Right renal cortex interstitium (tissue), 3 donors: ENCODE measurements at regions not wholly inside any gene's neighbourhood (a gene's known extent, or its start where the extent isn't known, plus 50 kb on each side); places are given as distances from the start of the nearest gene placed in this dataset.
A peak's percentile ranks its signal among the peaks of the same experiment; 100 is the strongest.

Experiments used
- DNase-seq, 3 donors: peaks; one replicate each; pipeline ENCODE4 v3.0.0-alpha.2; 2013; ENCODE audit warnings: low read depth in 3 of 3, low spot score in 2 of 3

DNA sequence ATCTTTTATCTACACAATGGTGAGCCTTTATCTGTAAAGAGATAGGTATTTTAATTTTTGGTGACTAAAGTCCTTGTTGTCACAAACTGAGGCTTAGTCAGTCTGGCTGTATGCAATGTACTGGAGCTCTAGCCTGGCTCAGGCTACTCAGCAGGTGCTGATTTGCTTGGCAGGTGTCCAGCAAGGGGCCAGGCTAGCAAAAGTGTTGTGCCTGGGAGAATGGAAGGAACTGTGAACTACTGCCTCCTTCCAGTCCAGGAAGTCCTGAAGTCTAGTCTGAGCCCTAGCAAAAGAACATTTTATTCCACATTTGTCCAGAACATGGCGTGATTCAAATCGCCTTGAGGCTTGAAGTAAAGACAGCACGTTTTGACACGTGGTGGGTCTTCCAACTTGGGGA, 260.5 kb downstream of the CCDC85A start:
- peak in 1 of 3 donors; percentile 29 for DNase-seq

DNA sequence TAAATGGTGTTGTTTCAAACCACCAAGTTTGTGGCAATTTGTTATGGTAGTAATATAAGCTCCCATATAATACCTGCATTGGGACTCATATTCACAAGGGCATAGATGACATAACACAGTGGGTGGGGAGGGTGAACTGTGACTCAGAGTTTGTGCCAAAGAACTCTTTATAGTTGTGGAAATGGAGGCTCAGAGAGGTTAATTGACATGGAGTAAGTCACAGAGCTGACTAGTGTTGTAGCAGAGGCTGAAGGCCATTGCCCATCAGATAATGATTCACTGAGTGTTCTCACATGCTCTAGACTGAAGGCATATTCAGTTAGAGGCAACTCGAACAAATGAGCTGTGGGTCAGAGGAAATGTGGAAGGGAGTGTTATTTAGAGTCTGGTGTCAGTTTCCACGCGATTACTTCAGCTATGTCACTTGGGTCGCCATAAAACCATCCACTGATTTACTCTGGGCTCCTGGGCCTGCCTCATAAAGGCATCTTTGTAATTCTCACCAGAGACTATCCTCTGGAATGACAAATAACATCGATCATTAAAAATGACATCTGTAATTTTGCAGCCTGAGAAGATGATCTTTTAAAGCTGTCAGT, 264.7 kb downstream of the CCDC85A start:
- DNase-seq: peak; percentile 23 to 41 (median 41)

DNA sequence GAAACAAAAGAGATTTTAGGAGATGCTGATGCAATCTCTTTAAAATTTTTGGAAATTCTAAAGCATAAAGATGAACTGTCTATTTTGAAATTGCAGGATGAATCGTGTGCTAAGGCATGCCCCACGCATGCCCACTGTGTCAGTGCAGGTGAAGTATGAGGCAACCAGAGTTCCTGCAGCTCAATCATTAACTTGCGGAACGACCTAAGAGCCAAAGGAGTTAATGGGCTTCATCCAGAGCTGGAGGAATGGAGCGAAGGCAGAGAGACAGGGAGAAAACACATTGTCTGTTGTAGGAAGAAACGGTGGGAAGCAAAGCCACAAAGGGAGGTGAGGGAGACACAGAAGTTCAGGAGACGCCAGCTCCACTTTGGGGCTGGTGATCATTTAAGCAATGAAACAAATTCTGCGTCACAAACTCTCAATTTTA, 265.2 kb downstream of the CCDC85A start:
- DNase-seq: peak; percentile 73 to 82 (median 76)

DNA sequence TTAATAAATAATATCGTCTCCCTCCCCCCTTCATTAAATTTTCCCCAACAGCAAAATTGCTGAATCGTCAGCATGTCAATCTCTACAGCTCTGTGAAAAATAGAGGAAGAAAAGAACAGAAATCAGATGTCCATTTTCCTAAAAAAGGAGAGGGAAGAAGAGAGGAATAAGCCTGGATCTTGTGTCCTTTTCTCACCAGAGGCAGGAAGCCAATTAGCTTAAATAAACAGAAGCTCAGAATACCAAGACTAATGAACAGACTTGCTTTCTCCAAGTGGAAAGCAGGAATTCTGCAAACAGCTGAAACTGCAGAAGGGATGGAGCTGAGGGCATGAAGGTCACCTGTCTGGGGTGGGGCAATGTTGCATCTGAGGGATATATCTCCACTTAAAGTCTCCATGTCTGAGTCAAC, 265.7 kb downstream of the CCDC85A start:
- DNase-seq: peak; percentile 21 to 35 (median 27)

DNA sequence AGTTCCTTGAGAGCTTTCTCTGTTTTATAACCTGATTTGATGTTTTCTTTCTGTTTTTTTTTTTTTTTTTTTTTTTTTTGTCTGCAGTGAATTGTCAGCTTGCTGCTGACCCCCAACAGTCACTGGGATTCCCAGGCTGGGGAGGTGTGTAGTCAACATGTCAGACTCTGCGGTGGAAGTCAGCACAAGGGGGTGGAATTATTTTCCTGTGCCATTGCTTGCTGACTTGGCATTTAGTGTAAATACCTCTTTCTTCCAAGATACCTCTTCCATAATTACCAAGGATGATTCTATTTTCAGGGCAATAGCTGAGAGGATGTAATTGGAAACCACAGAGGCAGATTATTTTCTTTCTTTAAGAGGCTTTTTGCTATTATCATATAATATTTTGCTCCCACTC, 266.3 kb downstream of the CCDC85A start:
- DNase-seq: no peak

DNA sequence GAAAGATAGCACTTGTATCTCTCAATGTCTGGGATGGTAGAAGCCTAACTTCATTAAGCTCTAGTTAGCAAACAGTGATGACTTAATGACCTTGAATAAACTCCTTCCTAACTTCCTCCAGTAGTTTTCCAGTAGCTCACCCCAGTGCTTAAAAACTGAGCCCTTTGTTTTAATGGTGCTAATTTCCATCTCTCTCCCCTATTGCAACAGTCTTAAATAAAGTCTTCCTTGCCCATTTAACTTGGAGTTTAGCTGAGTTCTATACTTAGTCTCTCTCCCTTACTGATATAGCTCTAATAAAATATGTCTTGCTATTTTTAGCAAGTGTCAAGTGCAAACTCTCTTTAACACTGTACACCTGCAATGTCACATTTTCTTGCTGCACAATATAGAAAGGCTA, 267.0 kb downstream of the CCDC85A start:
- DNase-seq: no peak

DNA sequence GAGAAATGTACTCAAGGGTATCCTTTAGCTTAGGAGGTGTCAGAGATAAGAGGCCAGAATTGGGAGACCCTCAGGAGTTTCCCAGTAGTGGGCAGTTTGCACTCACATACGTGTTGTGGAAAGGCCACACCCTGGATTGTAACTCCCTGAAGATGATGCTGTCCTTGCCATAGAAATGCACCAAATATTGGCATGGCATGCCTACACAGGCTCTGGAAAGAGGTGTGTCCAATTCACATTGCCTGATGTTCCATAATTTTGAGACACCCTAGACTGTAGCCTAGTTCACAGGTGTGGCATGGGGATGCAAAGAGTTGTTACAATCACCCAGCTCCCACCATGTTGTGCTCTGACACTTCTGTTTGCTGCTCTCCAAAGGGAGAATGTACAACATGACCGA, 271.9 kb downstream of the CCDC85A start:
- no peak for DNase-seq

DNA sequence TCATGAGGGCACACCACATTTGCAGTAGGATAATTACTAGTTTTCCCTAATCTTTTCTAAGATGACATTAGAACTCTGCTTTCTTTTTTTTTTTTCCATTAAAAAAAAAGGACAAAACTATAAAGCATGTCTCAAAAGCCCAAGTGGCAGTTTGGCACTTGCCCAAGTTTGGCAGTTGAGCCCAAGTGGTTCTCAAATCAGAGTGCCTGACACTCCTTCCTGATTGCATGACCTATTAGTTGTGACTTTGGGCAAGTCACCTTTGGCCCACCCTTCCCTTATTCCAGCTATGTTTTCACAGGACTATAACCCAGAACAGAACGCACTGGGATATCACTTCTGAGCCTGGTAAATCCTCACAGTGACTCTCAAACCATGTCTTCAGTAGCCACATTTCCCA, 273.0 kb downstream of the CCDC85A start:
- no peak for DNase-seq

DNA sequence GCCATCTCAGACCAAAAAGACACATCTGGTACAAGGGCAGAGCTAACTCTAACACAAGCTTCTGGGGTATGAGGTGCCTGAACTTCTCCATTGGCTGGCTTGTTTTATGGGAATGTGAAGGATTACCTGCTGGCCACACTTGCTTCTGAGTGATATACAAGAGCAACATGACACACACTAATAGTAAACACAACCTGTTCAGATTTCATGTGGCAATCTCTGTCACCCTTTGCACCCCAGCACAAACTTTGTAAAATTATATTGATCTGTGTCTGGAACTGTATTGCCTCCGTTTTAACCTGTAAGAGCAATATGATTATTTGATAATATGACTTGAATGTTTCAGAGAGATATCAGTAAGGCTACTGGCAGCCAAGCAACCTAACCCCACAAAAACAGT, 276.7 kb downstream of the CCDC85A start:
- no peak for DNase-seq

DNA sequence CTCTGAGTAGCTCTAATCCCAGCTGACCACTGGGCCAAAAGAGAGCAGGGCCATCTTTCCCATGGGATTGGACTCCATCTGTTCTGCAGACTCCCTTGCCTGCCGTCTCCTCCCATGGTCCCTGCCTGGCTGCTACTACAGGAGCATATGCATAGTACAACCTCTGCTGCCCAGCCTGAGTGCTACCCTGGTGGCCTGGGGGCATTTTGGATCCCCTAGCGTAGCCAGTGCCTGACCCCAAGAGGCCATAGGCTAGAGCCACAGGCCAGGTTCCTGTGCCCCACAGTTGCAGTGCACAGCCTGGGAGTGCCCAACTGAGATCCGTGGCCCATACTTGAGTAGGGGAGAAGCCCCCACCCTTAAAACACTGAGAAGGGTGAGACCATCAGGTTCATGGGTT, 280.3 kb downstream of the CCDC85A start:
- DNase-seq: no peak

DNA sequence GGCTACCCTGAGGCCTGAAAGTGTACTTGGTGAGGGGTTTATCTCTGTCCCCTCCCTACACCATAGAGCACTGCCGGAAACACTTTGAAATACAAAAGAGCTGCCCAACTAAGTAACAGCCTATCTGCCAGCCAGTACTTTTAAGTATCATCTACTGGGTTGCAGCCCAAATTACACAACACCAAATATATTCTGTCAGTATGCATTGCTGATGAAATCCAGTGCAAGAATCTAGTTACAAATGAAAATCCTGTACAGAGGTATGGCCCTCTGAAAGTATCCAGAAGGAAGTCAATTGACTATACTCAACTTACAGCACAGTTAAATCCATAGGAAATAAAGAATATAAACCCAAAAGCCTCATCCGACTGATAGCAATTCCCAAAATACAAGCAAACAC, 280.8 kb downstream of the CCDC85A start:
- no peak for DNase-seq

DNA sequence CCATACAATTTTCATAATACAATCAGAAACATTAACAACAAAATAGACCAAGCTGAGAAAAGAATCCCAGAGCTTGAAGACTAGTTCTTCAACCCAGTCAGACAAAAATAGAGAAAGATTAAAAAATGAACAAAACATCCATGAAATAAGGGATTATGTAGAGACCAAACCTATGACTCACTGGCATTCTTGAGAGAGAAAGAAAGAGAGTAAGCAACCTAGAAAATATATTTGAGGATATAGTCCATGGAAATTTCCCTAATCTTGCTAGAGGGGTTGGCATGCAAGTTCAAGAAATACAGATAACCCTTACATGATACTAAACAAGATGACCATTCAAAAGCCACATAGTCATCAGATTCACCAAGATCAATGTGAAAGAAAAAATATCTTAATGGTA, 281.7 kb downstream of the CCDC85A start:
- no peak for DNase-seq

DNA sequence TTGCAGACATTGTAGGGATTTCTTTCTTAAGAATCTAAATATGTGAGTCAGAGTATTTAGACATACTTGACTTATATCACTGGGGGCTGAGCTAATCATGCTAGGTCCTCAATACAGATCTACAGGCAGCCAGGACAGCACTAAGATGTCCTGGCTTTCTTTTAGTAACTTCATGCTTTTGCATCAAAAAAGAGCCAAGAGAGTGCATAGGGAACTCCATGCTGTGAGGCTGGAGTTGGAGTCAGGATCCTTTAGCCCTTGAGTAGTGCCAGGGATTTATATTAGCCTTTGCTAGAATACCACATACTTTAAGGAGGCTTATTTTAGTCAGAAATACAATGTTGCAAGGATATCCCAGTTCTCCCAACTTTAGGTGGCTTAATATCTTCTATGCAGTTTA, 289.7 kb downstream of the CCDC85A start:
- DNase-seq: no peak

DNA sequence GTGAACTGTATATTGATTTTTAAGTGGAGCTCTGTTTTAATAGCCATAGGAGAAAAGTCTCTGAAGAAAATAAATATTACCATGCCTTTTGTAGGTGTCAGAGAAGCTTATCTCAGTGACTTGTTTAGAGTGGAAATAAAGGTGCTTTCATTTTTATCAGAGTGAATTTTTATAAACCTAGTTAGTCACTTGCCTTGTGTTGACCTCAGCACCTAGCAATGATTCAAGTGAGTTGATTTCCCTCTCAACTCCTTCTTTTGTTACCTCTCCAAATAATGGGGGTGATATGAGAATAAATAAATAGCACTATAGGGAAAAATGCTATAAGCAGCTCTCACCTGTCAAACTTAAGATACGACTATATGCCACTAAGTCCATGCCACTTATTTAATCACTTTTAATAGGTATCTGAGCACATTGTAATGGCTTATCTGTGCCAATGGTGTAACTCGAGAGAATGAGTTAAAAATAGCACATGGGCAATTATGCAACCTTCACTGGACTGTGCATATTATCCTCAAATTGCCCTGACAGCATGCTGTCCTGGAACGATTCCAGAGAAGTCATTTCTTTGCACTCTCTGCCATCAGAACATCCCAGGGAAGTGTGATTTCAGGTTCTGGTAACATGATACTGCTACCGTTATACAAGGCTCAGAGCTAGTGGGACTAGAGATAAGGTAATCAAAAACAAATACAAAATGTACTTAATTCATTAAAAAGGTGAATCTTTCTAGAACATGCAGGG, 290.8 kb downstream of the CCDC85A start:
- DNase-seq: no peak

DNA sequence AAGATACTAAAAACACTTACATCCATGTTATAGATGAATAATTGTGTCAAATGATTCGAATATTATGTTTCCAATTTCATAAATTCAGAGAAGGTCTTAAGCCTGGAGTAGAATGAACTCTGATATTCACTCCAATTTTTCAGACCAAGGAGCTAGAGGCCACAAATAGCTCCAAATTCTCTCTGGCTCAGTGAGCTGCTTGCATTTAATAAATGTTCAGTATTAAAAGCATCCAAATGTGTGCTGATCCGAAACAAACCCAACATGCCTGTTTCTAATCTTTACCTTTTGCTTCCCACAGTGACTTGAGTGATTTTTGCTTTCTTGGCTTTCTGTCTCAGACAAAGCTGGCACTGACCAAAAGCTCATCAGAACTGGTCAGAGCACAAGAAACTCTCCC, 291.4 kb downstream of the CCDC85A start:
- no peak for DNase-seq

DNA sequence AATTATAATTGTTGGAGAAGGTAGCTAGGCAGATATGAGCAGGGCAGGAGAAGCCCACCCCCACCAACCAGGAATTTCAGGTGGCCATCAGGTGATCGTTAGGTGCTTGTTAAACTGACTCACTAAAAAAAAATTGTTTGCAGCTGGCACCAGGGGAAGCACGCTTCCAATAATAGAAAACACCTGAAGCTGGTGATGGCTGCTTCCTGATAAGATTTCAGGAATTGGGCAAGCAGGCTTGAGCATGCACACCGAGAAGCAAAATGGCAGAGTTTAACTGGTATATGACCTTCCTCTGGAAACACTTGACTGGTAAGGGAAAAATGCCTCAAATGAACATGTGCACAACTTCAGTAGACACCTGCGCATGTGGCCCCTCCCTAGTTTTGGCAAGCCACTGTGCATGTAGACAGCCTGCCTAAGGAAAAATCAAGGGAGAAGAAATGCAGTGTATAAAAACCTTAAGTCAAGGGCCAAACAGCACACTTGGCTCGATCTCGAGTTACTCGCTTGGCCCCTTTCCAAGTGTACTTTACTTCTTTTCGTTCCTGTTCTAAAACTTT, 292.8 kb downstream of the CCDC85A start:
- no peak for DNase-seq

DNA sequence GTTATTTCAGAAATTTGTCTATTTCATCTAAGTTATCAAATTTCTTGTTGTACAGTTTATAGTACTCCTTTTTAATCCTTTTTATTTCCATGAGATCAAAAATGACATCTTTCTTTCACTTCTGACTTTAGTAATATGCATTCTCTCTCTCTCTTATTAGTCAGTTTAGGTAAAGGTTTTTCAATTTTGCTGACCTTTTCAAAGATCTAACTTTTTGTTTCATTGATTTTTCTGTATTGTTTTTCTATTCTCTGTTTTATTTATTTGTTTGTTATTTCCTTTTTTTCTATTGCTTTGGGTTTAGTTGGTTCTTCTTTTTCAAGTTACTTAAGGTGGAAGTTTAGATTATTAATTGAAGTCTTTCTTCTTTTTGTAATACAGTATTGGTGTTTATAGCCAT, 294.2 kb downstream of the CCDC85A start:
- no peak for DNase-seq

DNA sequence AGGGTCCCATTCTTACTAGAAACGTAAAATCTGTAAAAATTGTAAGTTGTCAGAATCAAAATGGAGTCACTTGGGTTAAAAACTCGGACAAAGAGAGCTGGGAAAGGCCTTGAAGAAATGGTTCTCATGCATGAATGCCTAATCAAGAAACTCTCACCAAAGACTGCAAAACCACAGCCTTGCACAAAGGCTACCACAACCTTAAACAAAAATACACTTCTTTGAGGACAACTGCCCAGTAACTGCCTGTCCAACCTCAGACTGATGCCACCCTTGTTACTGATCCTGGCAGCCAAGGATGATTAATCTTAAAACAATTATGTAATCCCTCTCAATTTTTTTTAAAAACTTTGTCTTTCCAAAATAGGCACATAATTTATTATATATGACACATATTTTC, 299.3 kb downstream of the CCDC85A start:
- no peak for DNase-seq

DNA sequence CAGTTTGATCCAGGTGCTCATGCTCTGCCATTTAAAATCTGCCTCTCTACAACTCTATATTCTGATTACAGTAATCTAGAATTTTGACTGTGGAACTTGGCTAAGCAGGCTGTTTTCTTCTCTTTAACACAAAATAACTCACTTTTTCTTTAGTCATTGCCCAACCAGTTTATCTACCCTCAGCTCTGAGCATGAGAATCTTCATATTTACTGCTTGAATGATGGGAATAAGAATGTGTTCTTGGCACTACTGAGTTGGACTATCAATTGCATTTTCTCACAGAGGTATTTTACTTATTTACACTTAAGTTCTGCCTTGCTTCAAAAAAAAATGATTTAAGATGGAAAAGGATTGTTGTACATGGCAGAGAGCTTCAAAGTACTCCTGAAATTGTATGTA, 301.1 kb downstream of the CCDC85A start:
- DNase-seq: no peak

DNA sequence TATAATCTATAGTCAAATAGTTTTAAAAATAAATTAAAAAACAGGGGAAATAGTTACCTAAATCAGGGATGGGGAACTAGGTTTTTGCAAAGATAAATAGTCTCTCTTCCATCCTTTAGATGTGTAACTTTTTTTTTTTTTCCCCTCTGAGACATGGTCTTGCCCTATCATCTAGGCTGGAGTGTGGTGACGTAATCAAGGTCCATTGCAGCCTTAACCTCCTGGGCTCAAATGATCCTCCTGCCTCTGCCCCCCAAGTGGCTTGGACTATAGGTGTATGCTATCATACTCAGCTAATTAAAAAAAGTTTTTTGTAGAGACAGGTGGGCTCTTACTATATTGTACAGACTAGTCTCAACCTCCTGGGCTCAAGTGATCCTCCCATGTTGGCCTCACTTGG, 316.5 kb downstream of the CCDC85A start:
- no peak for DNase-seq

DNA sequence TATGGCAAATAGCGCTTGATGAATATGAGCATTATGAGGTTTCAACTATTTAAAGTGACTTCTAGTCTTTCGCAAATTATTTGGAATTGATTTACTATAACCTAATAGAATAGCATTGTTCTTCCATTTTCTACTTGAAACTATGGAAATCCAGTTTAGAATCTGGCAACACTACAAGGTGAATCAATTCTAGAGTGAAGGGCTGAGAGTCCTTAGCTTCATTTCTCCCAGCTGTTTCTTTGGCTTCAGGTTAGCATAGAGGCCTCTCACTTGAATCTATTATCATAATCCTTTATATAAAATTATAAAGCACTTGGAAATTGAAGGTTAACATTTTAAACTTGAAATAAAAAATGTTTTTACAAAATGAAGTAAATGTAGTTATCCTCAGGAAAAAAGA, 318.8 kb downstream of the CCDC85A start:
- no peak for DNase-seq

DNA sequence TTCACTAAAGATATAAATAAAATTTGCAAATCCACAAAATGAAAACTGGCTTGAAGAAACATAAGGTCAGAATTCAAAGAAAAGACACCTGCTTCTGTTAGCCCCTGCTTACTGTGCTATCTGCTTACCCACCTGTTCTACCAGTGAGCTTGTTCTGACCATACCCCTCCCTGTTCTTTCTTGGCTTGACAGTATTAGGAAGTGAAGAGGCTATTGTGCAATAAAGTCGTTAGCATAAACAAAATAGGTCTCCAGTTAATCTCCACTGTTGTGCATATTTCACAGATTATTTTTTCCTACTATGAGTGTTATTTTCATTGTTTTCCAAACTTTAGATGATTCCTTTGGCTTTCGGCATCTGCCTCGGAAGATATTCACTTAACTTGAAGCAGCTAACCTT, 322.1 kb downstream of the CCDC85A start:
- DNase-seq: no peak
